Mammary epithelial cell (primary cell): ENCODE measurements at regions not wholly inside any gene's neighbourhood (a gene's known extent, or its start where the extent isn't known, plus 50 kb on each side); places are given as distances from the start of the nearest gene placed in this dataset.

Experiments used
- CTCF ChIP-seq, 2 donors: IDR thresholded peaks in 1 of 2; conservative IDR thresholded peaks in 1 of 2; 2 replicates each; pipeline ENCODE4 v1.5.1; 2011 to 2012; ENCODE audit warnings: inconsistent platforms in 2 of 2, low read length in 2 of 2, mild to moderate bottlenecking in 2 of 2, control low read depth in 1 of 2, low read depth in 1 of 2; ENCODE audit not compliant: insufficient read depth in 1 of 2; ENCODE audit errors: extremely low read depth in 1 of 2
- EZH2 ChIP-seq: IDR thresholded peaks from 2 replicates; pipeline ENCODE4 v1.6.1; 2012; ENCODE audit warnings: low read length, inconsistent platforms, borderline replicate concordance

GRCh38 chr7:124188576-124188975 lies 155.7 kb upstream of the TMEM229A start:
- TF ChIP-seq EZH2 (no peak), CTCF (conservative IDR thresholded peaks at IDR 0.05 in 1 of 2, IDR thresholded peaks at IDR 0.05 in 1 of 2; ENCODE audit: extremely low read depth in 1 of 2, insufficient read depth in 1 of 2, low read depth in 1 of 2, low read length in 2 of 2) (no peak)
